GM19328 (cell line): ENCODE measurements at regions not wholly inside any gene's neighbourhood (a gene's known extent, or its start where the extent isn't known, plus 50 kb on each side); places are given as distances from the start of the nearest gene placed in this dataset.

ENCODE experiments used
- ATAC-seq: cut with Tn5 transposase; IDR thresholded peaks from one replicate; pipeline ENCODE4 v1.9.1; 2021; ENCODE audit warnings: mild to moderate bottlenecking, moderate library complexity; ENCODE audit not compliant: unreplicated experiment

GRCh38 chr9:129476821-129477611 lies 143.9 kb downstream of the C9orf50 start:
- no peak for ATAC-seq

GRCh38 chr9:129474740-129475404 lies 146.0 kb downstream of the C9orf50 start:
- ATAC-seq, result no peak

GRCh38 chr9:129473523-129474244 lies 147.2 kb downstream of the C9orf50 start:
- no peak for ATAC-seq

- no peak for ATAC-seq
Observed at GRCh38 chr9:129472651-129473102, 148.2 kb downstream of the C9orf50 start.

- ATAC-seq, result no peak
Observed at GRCh38 chr9:129471201-129472019, 149.5 kb downstream of the C9orf50 start.

GRCh38 chr9:129469988-129470316 lies 150.9 kb downstream of the C9orf50 start:
- ATAC-seq, result no peak

- ATAC-seq, result no peak
Observed at GRCh38 chr9:129469188-129469987, 151.5 kb downstream of the C9orf50 start.

GRCh38 chr9:129467739-129468666 lies 152.9 kb downstream of the C9orf50 start:
- no peak for ATAC-seq

- no peak for ATAC-seq
Observed at GRCh38 chr9:129467004-129467588, 153.8 kb downstream of the C9orf50 start.

GRCh38 chr9:129465834-129466535 lies 154.9 kb downstream of the C9orf50 start:
- no peak for ATAC-seq

- ATAC-seq, result no peak
Observed at GRCh38 chr9:129464972-129465833, 155.7 kb downstream of the C9orf50 start.

- no peak for ATAC-seq
Observed at GRCh38 chr9:129463994-129464393, 156.9 kb downstream of the C9orf50 start.

- ATAC-seq, result no peak
Observed at GRCh38 chr9:129463477-129463876, 157.4 kb downstream of the C9orf50 start.

- no peak for ATAC-seq
Observed at GRCh38 chr9:129462360-129462759, 158.5 kb downstream of the C9orf50 start.

- no peak for ATAC-seq
Observed at GRCh38 chr9:129460323-129461261, 160.3 kb downstream of the C9orf50 start.
